HFFc6 (cell line): ENCODE measurements at regions not wholly inside any gene's neighbourhood (a gene's known extent, or its start where the extent isn't known, plus 50 kb on each side); places are given as distances from the start of the nearest gene placed in this dataset.

ENCODE experiments used
- DNase-seq: peaks from one replicate; pipeline ENCODE4 v3.0.0-alpha.2; 2018
- H3K27ac Mint-ChIP-seq: 2 replicates; pipeline ENCODE4 v1.8.0; 2020; ENCODE audit warnings: mild to moderate bottlenecking, mixed read lengths
- H3K27me3 Mint-ChIP-seq: 2 replicates; pipeline ENCODE4 v1.8.0; 2021; ENCODE audit warnings: mild to moderate bottlenecking, moderate library complexity, mixed read lengths; ENCODE audit not compliant: insufficient read depth
- H3K36me3 Mint-ChIP-seq: 2 replicates; pipeline ENCODE4 v1.8.0; 2021; ENCODE audit warnings: low read depth, mixed read lengths
- H3K4me1 Mint-ChIP-seq: 2 replicates; pipeline ENCODE4 v1.8.0; 2020; ENCODE audit warnings: low read depth, mixed read lengths
- H3K4me3 Mint-ChIP-seq: 2 replicates; pipeline ENCODE4 v1.8.0; 2020; ENCODE audit warnings: mild to moderate bottlenecking, moderate library complexity, mixed read lengths
- H3K9me3 Mint-ChIP-seq: 2 replicates; pipeline ENCODE4 v1.8.0; 2020; ENCODE audit warnings: mild to moderate bottlenecking, mixed read lengths
- TF ChIP-seq, protein P1 (sequence below): fragments of 200-600 bp; sonication (generic); IDR thresholded peaks from 2 replicates; pipeline ENCODE4 v1.5.0; 2021; ENCODE audit warnings: antibody characterized with exemption, mild to moderate bottlenecking

- no peak overlapping the region for H3K4me3 Mint-ChIP-seq
- TF ChIP-seq, protein P1, sequence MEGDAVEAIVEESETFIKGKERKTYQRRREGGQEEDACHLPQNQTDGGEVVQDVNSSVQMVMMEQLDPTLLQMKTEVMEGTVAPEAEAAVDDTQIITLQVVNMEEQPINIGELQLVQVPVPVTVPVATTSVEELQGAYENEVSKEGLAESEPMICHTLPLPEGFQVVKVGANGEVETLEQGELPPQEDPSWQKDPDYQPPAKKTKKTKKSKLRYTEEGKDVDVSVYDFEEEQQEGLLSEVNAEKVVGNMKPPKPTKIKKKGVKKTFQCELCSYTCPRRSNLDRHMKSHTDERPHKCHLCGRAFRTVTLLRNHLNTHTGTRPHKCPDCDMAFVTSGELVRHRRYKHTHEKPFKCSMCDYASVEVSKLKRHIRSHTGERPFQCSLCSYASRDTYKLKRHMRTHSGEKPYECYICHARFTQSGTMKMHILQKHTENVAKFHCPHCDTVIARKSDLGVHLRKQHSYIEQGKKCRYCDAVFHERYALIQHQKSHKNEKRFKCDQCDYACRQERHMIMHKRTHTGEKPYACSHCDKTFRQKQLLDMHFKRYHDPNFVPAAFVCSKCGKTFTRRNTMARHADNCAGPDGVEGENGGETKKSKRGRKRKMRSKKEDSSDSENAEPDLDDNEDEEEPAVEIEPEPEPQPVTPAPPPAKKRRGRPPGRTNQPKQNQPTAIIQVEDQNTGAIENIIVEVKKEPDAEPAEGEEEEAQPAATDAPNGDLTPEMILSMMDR, result no peak
Observed at GRCh38 chr1:82287556-82287955, 486.8 kb downstream of the ADGRL2 start.

DNA sequence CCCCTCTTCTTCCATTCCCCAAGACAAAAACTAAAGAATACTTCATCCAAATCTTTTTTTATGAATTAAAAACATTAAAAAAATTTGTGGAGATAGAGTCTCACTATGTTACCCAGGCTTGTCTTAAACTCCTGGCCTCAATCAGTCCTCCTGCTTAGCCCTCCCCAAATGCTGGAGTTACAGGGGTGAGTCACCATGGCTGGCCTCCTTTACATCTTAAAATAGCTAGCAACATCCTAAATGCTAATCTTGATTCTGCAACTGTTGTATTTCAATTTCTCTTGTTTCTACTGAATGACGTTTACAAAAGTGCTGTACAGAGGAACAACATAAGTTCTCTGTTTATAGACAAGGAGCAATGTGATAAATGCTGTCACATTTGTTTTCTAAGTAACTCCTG is 483.5 kb downstream of the ADGRL2 start:
- Mint-ChIP-seq H3K27ac (no peak overlapping the region), H3K4me3 (no peak overlapping the region)

More at GRCh38 chr1:82287556-82287955, 486.8 kb downstream of the ADGRL2 start:
- H3K9me3 Mint-ChIP-seq, result peaks cover 5% of the 10 kb centered on the region; the same call in 1 of the 2 replicates
- no peaks in the 10 kb centered on the region for H3K4me1 Mint-ChIP-seq
- no peak overlapping the region for H3K27ac Mint-ChIP-seq
- H3K27me3 Mint-ChIP-seq, result peaks cover 1% of the 10 kb centered on the region; the same call in 1 of the 2 replicates
- no peak for DNase-seq
- no peaks in the 10 kb centered on the region for H3K36me3 Mint-ChIP-seq

GRCh38 chr1:82279241-82279640 is 478.5 kb downstream of the ADGRL2 start:
- no peaks in the 10 kb centered on the region for H3K4me1 Mint-ChIP-seq
- H3K9me3 Mint-ChIP-seq, result peaks cover 26% of the 10 kb centered on the region
- no peak overlapping the region for H3K27ac Mint-ChIP-seq
- TF ChIP-seq, protein P1, result no peak
- no peak overlapping the region for H3K4me3 Mint-ChIP-seq
- DNase-seq, result no peak
- no peaks in the 10 kb centered on the region for H3K27me3 Mint-ChIP-seq
- H3K36me3 Mint-ChIP-seq, result no peaks in the 10 kb centered on the region

More for the DNA sequence above, 483.5 kb downstream of the ADGRL2 start:
- DNase-seq, result no peak
- Mint-ChIP-seq H3K4me1 (no peaks in the 10 kb centered on the region), H3K27me3 (peaks cover 1% of the 10 kb centered on the region; the same call in 1 of the 2 replicates), H3K9me3 (peaks cover 24% of the 10 kb centered on the region), H3K36me3 (no peaks in the 10 kb centered on the region)
- TF ChIP-seq, protein P1, result no peak

GRCh38 chr1:82273816-82274215 is 473.1 kb downstream of the ADGRL2 start:
- H3K27ac Mint-ChIP-seq, result no peak overlapping the region
- no peaks in the 10 kb centered on the region for H3K4me1 Mint-ChIP-seq
- no peak overlapping the region for H3K4me3 Mint-ChIP-seq
- peaks cover 25% of the 10 kb centered on the region for H3K9me3 Mint-ChIP-seq
- DNase-seq, result no peak
- no peaks in the 10 kb centered on the region for H3K27me3 Mint-ChIP-seq
- TF ChIP-seq, protein P1, result no peak
- H3K36me3 Mint-ChIP-seq, result peaks cover 4% of the 10 kb centered on the region; the same call in 1 of the 2 replicates

- TF ChIP-seq, protein P1, result no peak
- Mint-ChIP-seq H3K4me1 (no peaks in the 10 kb centered on the region), H3K36me3 (peaks cover 4% of the 10 kb centered on the region; the same call in 1 of the 2 replicates), H3K27me3 (no peaks in the 10 kb centered on the region), H3K9me3 (peaks cover 40% of the 10 kb centered on the region), H3K4me3 (no peak overlapping the region), H3K27ac (no peak overlapping the region)
- no peak for DNase-seq
Observed at GRCh38 chr1:82269431-82269830, 468.7 kb downstream of the ADGRL2 start.

DNA sequence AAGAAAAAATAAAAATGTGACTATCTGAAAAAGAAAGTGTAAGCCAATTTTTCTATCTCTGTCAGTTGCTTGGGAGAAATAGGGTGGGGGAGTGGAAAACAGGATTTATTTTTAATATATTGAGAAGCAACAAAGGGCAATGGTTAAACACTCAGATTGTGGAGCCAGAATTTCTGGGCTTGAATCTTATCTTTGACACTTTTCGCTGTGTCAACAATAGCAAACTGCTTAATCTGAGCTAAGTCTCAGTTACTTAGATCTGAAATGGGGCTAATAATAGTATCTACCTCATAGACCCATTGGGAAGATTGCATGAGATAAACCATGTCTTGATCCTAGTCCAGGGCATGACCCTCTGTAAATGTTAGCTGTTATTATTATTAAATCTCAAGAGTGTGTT is 468.1 kb downstream of the ADGRL2 start:
- H3K9me3 Mint-ChIP-seq, result peaks cover 38% of the 10 kb centered on the region
- H3K27me3 Mint-ChIP-seq, result no peaks in the 10 kb centered on the region
- H3K4me3 Mint-ChIP-seq, result no peak overlapping the region
- TF ChIP-seq, protein P1, result no peak
- no peak overlapping the region for H3K27ac Mint-ChIP-seq
- H3K36me3 Mint-ChIP-seq, result peaks cover 4% of the 10 kb centered on the region; the same call in 1 of the 2 replicates
- no peaks in the 10 kb centered on the region for H3K4me1 Mint-ChIP-seq
- no peak for DNase-seq
